ENCODE measurements at regions not wholly inside any gene's neighbourhood (a gene's known extent, or its start where the extent isn't known, plus 50 kb on each side); places are given as distances from the start of the nearest gene placed in this dataset.

- no peak for TF ChIP-seq CTCF (IDR thresholded peaks at IDR 0.05)
- TF ChIP-seq POLR2A (IDR thresholded peaks at IDR 0.05): no peak
- no peak for TF ChIP-seq POLR2AphosphoS5 (IDR thresholded peaks at IDR 0.05)
- no peak for TF ChIP-seq EP300 (IDR thresholded peaks at IDR 0.05)
Measured at GRCh38 chr1:148293651-148294050, 141.6 kb upstream of the NBPF11 start.
